Prostate gland (tissue), 2 donors: ENCODE measurements at regions not wholly inside any gene's neighbourhood (a gene's known extent, or its start where the extent isn't known, plus 50 kb on each side); places are given as distances from the start of the nearest gene placed in this dataset.

Experiments
- DNase-seq: peaks from one replicate; pipeline ENCODE4 v3.0.0-alpha.2; 2019; ENCODE audit warnings: low spot score
- H3K27ac ChIP-seq, 2 donors: fragments of 200-600 bp; sonication (generic); 2 replicates each; pipeline ENCODE4 v1.5.1; 2017 to 2019
- H3K27me3 ChIP-seq: fragments of 200-600 bp; sonication (generic); replicated peaks from 2 replicates; pipeline ENCODE4 v1.5.1; 2019; ENCODE audit not compliant: insufficient read depth
- H3K36me3 ChIP-seq, 2 donors: fragments of 200-600 bp; sonication (generic); 1 replicate in 1 of 2; 2 replicates in 1 of 2; pipeline versions ENCODE4 v1.5.1 to v1.8.1; 2017 to 2019
- H3K4me1 ChIP-seq: fragments of 200-600 bp; sonication (generic); replicated peaks from 2 replicates; pipeline ENCODE4 v1.5.1; 2019
- H3K4me3 ChIP-seq, 2 donors: fragments of 200-600 bp; sonication (generic); 2 replicates each; pipeline ENCODE4 v1.5.1; 2017 to 2019
- H3K9me3 ChIP-seq: fragments of 200-600 bp; sonication (generic); 2 replicates; pipeline ENCODE4 v1.5.1; 2017
- CTCF ChIP-seq, 4 experiments: fragments of 200-600 bp in 2 of 4; fragments of 450-650 bp in 2 of 4; sonication (generic) in 2 of 4; IDR thresholded peaks; 1 replicate in 3 of 4; 2 replicates in 1 of 4; pipeline ENCODE4 v1.5.1; 2016 to 2019; ENCODE audit warnings: antibody characterized with exemption in 4 of 4, mild to moderate bottlenecking in 2 of 4, moderate library complexity in 2 of 4
- POLR2A ChIP-seq: fragments of 450-650 bp; IDR thresholded peaks from one replicate; pipeline ENCODE4 v1.6.1; 2016; ENCODE audit warnings: antibody characterized with exemption, mild to moderate bottlenecking
- POLR2AphosphoS5 ChIP-seq: sonication (generic); formaldehyde crosslinking; IDR thresholded peaks from one replicate; pipeline ENCODE4 v1.6.1; 2017; ENCODE audit warnings: antibody characterized with exemption
- WGBS: methylation state at CpG from one replicate; pipeline ENCODE4 v1.1.5; 2018; 5-methylcytosine and 5-hydroxymethylcytosine counted together
- intact Hi-C: fragments of 100-400 bp; cut with DNase I; formaldehyde crosslinking; loops from one replicate; pipeline ENCODE4 v1.14.2; 2022

GRCh38 chr6:167647737-167648470 lies 178.8 kb upstream of the AFDN start:
- no peaks in the 10 kb centered on the region for H3K9me3 ChIP-seq
- WGBS = 97% methylated on average over 13 of the region's 13 CpGs
- H3K4me1 ChIP-seq = no peaks in the 10 kb centered on the region
- H3K27ac ChIP-seq = no peak overlapping the region
- no peak overlapping the region for H3K4me3 ChIP-seq
- DNase-seq = no peak
- intact Hi-C loops = no loop called here
- H3K36me3 ChIP-seq = no peaks in the 10 kb centered on the region
- no peak for TF ChIP-seq POLR2A
- TF ChIP-seq CTCF (IDR thresholded peaks at IDR 0.05) = no peak
- no peak for TF ChIP-seq POLR2AphosphoS5
- H3K27me3 ChIP-seq = no peaks in the 10 kb centered on the region

GRCh38 chr6:167648501-167649278 lies 178.0 kb upstream of the AFDN start:
- Histone ChIP-seq H3K4me1 (no peaks in the 10 kb centered on the region), H3K27me3 (no peaks in the 10 kb centered on the region), H3K36me3 (no peaks in the 10 kb centered on the region), H3K9me3 (no peaks in the 10 kb centered on the region), H3K27ac (no peak overlapping the region), H3K4me3 (no peak overlapping the region)
- intact Hi-C loops = no loop called here
- TF ChIP-seq POLR2A (no peak), POLR2AphosphoS5 (no peak), CTCF (IDR thresholded peaks at IDR 0.05) (no peak)
- DNase-seq = no peak
- WGBS = 90% methylated on average over 13 of the region's 13 CpGs

GRCh38 chr6:167649476-167649875 lies 177.2 kb upstream of the AFDN start:
- Histone ChIP-seq H3K4me3 (no peak overlapping the region), H3K36me3 (no peaks in the 10 kb centered on the region), H3K27me3 (no peaks in the 10 kb centered on the region), H3K9me3 (no peaks in the 10 kb centered on the region), H3K27ac (no peak overlapping the region), H3K4me1 (no peaks in the 10 kb centered on the region)
- WGBS = 97% methylated on average over 8 of the region's 8 CpGs
- no peak for DNase-seq
- TF ChIP-seq CTCF (IDR thresholded peaks at IDR 0.05) (no peak), POLR2AphosphoS5 (no peak), POLR2A (no peak)
- intact Hi-C loops = no loop called here

GRCh38 chr6:167650730-167651317 lies 175.9 kb upstream of the AFDN start:
- intact Hi-C loops = no loop called here
- no peak for DNase-seq

More at GRCh38 chr6:167650730-167651317, 175.9 kb upstream of the AFDN start:
- TF ChIP-seq POLR2A (no peak), CTCF (IDR thresholded peaks at IDR 0.05) (no peak), POLR2AphosphoS5 (no peak)
- no peaks in the 10 kb centered on the region for H3K36me3 ChIP-seq
- no peaks in the 10 kb centered on the region for H3K4me1 ChIP-seq
- H3K4me3 ChIP-seq = no peak overlapping the region
- no peaks in the 10 kb centered on the region for H3K9me3 ChIP-seq
- no peak overlapping the region for H3K27ac ChIP-seq
- no peaks in the 10 kb centered on the region for H3K27me3 ChIP-seq
- 46% methylated on average over 12 of the region's 12 CpGs for WGBS
